ENCODE measurements at regions not wholly inside any gene's neighbourhood (a gene's known extent, or its start where the extent isn't known, plus 50 kb on each side); places are given as distances from the start of the nearest gene placed in this dataset.

DNA sequence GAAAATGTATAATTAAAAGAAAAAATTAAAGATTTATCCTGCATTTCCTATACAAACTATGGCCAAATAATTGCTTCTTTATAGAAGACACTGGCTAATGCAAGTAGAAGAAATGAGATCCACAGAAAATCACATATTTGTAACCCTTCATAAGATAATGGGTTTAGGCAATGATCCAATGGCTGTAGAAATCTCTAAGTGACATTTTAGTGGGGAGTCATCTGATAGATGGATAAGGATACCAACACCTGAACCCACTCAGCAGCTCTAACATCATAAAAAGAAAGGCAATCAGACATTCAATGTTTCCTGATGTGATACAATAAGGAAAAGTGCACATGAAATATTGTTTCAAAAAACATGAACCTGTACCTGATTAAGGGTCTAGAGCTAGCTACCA, 297.5 kb downstream of the CXCL12 start:
- FAIRE-seq (no peak), DNase-seq (ENCODE audit: low read depth in 1 of 2, low spot score in 2 of 2) (no peak)
- Histone ChIP-seq H3K56ac (replicated peaks; ENCODE audit: insufficient read length, low read depth, low read length) (no peak overlapping the region), H3K23ac (ENCODE audit: insufficient read length) (no peak overlapping the region), H2BK12ac (ENCODE audit: low read depth, low read length) (no peak overlapping the region), H3K23me2 (ENCODE audit: low read depth, low read length) (no peaks in the 10 kb centered on the region; the same call in 1 of the 2 replicates), H3K18ac (ENCODE audit: extremely low read depth, low read length) (no peak overlapping the region), H3K9ac (replicated peaks in 1 of 4; ENCODE audit: extremely low read depth in 1 of 4, low read depth in 3 of 4, low read length in 3 of 4) (no peak overlapping the region), H3K4me2 (ENCODE audit: insufficient read depth in 1 of 2, low read depth in 2 of 2, low read length in 2 of 2) (no peak overlapping the region), H2BK20ac (ENCODE audit: low read length) (no peak overlapping the region), H2BK5ac (ENCODE audit: low read depth, low read length) (no peak overlapping the region), H3K79me2 (ENCODE audit: control insufficient read depth in 1 of 2, insufficient read depth in 2 of 2, low read length in 2 of 2) (no peaks in the 10 kb centered on the region), H3K79me1 (ENCODE audit: low read depth, low read length) (no peaks in the 10 kb centered on the region), H3K27me3 (replicated peaks in 1 of 4; ENCODE audit: control insufficient read depth in 3 of 4, extremely low read depth in 1 of 4, insufficient read depth in 3 of 4, low read length in 3 of 4) (no peaks in the 10 kb centered on the region), H3K36me3 (ENCODE audit: control insufficient read depth in 2 of 4, insufficient read depth in 4 of 4, low read length in 3 of 4) (no peaks in the 10 kb centered on the region), H4K91ac (replicated peaks; ENCODE audit: insufficient read length, low read length) (no peak overlapping the region), H3K4me3 (ENCODE audit: extremely low read depth in 1 of 4, insufficient read depth in 2 of 4, low read depth in 3 of 4, low read length in 4 of 4) (no peak overlapping the region), H2AK5ac (ENCODE audit: low read depth, low read length) (no peak overlapping the region), H3K4me1 (replicated peaks in 1 of 4; ENCODE audit: control insufficient read depth in 3 of 4, insufficient read depth in 4 of 4, low read length in 3 of 4) (no peaks in the 10 kb centered on the region; a peak in 1 of 7 replicates), H2BK120ac (replicated peaks; ENCODE audit: low read depth, low read length) (no peak overlapping the region), H2AFZ (ENCODE audit: low read length) (no peak overlapping the region), H3K4ac (replicated peaks; ENCODE audit: insufficient read length, low read depth, low read length) (no peak overlapping the region), H3K14ac (ENCODE audit: insufficient read length) (no peak overlapping the region), H4K5ac (ENCODE audit: insufficient read length, low read depth, low read length) (no peak overlapping the region), H3K27ac (ENCODE audit: low read depth, low read length) (no peak overlapping the region), H4K20me1 (replicated peaks in 1 of 2; ENCODE audit: control insufficient read depth in 1 of 2, insufficient read depth in 2 of 2, low read length in 2 of 2) (no peaks in the 10 kb centered on the region), H2BK15ac (ENCODE audit: low read length) (no peak overlapping the region), H4K8ac (ENCODE audit: extremely low read depth, insufficient read depth, low read length) (no peak overlapping the region), H3K9me3 (ENCODE audit: insufficient read depth in 2 of 2, low read depth in 1 of 2, low read length in 1 of 2) (peaks cover 9 to 14% of the 10 kb centered on the region in 2 experiments)
- CTCF ChIA-PET (ENCODE audit: partially characterized antibody), result interaction anchor here (1.1 kb wide), 1 partner anchor 224 kb away, joined by 3 read pairs; no protein-coding TSS in a partner anchor
- TF ChIP-seq, protein P1, sequence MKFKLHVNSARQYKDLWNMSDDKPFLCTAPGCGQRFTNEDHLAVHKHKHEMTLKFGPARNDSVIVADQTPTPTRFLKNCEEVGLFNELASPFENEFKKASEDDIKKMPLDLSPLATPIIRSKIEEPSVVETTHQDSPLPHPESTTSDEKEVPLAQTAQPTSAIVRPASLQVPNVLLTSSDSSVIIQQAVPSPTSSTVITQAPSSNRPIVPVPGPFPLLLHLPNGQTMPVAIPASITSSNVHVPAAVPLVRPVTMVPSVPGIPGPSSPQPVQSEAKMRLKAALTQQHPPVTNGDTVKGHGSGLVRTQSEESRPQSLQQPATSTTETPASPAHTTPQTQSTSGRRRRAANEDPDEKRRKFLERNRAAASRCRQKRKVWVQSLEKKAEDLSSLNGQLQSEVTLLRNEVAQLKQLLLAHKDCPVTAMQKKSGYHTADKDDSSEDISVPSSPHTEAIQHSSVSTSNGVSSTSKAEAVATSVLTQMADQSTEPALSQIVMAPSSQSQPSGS (IDR thresholded peaks at IDR 0.05; ENCODE audit: low read length), result no peak
- no peak for TF ChIP-seq CTBP2 (IDR thresholded peaks at IDR 0.05; ENCODE audit: borderline replicate concordance, insufficient read depth, insufficient read length, low read length)
- TF ChIP-seq PHF8 (conservative IDR thresholded peaks at IDR 0.05; ENCODE audit: low read depth, low read length), result no peak
- TF ChIP-seq CHD1 (IDR thresholded peaks at IDR 0.05; ENCODE audit: low read depth, low read length), result no peak
- POLR2A ChIA-PET (ENCODE audit: partially characterized antibody), result no interaction called here

Data from H1 (cell line).